Uterus (tissue), 3 donors: ENCODE measurements at regions not wholly inside any gene's neighbourhood (a gene's known extent, or its start where the extent isn't known, plus 50 kb on each side); places are given as distances from the start of the nearest gene placed in this dataset.
A peak's percentile ranks its signal among the peaks of the same experiment; 100 is the strongest.

Experiments used
- DNase-seq, 2 donors: peaks; one replicate each; pipeline ENCODE4 v3.0.0-alpha.2; 2019 to 2020
- H3K27ac ChIP-seq, 2 donors: fragments of 200-600 bp; sonication (generic); 1 replicate in 1 of 2; 2 replicates in 1 of 2; pipeline ENCODE4 v1.5.1; 2016 to 2018
- H3K27me3 ChIP-seq, 2 donors: fragments of 200-600 bp; sonication (generic); one replicate each; pipeline ENCODE4 v1.5.1; 2018 to 2019; ENCODE audit warnings: control low read depth in 1 of 2
- H3K36me3 ChIP-seq, 2 donors: fragments of 200-600 bp; sonication (generic); one replicate each; pipeline ENCODE4 v1.5.1; 2019; ENCODE audit warnings: control low read depth in 1 of 2
- H3K4me1 ChIP-seq, 2 donors: fragments of 200-600 bp; sonication (generic); one replicate each; pipeline ENCODE4 v1.5.1; 2018 to 2019; ENCODE audit warnings: control low read depth in 1 of 2
- H3K4me3 ChIP-seq, 2 donors: fragments of 200-600 bp; sonication (generic); 1 replicate in 1 of 2; 2 replicates in 1 of 2; pipeline ENCODE4 v1.5.1; 2018 to 2019; ENCODE audit warnings: mild to moderate bottlenecking in 1 of 2
- H3K9me3 ChIP-seq, 2 donors: fragments of 200-600 bp; sonication (generic); one replicate each; pipeline ENCODE4 v1.5.1; 2019; ENCODE audit warnings: control low read depth in 1 of 2
- POLR2A ChIP-seq, 2 donors: fragments of 450-650 bp; IDR thresholded peaks; one replicate each; pipeline ENCODE4 v1.6.1; 2016; ENCODE audit warnings: antibody characterized with exemption in 2 of 2, mild to moderate bottlenecking in 1 of 2, moderate library complexity in 1 of 2
- intact Hi-C: fragments of 100-400 bp; cut with DNase I; formaldehyde crosslinking; loops from one replicate; pipeline ENCODE4 v1.15.1; 2023; ENCODE audit warnings: low total_unique reads
- TF ChIP-seq, protein P1 (sequence below), 4 experiments: fragments of 200-600 bp in 2 of 4; fragments of 450-650 bp in 2 of 4; sonication (generic) in 2 of 4; IDR thresholded peaks; one replicate each; pipeline ENCODE4 v1.5.1; 2016 to 2019; ENCODE audit warnings: antibody characterized with exemption in 4 of 4, mild to moderate bottlenecking in 2 of 4, moderate library complexity in 1 of 4
- donor health status: DM: yes; HTN: yes; CAD: no.

DNA sequence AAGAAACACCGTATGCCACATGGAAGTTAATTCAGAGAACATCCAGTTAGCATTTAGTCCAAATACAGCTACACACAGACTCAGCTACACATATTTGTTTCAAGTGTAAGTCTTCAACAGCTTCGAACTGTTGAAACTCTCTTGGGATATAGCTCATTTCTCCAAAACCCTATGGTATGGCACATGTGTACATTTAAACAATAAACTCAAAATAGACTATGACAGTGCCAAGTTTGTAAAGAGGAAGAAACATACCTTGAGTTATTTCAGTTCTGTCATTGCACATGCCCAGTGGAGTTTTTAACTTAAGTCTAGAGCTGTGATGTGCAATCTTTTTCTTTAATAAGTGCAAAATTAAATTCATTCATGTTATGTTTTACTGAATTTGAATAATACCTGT, 155.1 kb upstream of the RAI14 start:
- H3K27ac ChIP-seq, result no peak overlapping the region

DNA sequence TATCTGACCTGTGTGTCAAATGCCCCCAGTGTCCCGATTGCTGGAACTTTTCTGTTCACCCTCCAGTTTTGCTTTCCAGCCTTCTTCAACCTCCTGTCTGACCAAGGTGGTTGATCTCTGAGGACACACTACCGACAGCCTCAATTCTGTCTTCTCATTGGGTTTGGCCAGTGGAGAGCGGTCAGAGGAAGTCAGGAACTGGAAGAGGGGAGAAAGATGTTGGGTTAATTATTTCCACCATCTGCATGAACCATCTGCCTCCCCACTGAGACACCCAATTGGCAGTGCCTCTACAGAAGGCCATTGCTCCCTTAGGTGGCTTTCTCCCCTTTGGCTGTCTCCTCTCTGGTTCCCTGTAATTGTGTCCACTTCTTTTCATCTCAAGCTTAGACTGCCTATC, 154.3 kb upstream of the RAI14 start:
- Histone ChIP-seq H3K27me3 (no peaks in the 10 kb centered on the region), H3K27ac (peak overlapping the region; percentile 69 to 73), H3K4me1 (peaks cover 20 to 26% of the 10 kb centered on the region in 2 donors), H3K4me3 (no peak overlapping the region), H3K36me3 (no peaks in the 10 kb centered on the region), H3K9me3 (no peaks in the 10 kb centered on the region)
- DNase-seq, result no peak
- intact Hi-C loops, result no loop called here
- TF ChIP-seq, protein P1, sequence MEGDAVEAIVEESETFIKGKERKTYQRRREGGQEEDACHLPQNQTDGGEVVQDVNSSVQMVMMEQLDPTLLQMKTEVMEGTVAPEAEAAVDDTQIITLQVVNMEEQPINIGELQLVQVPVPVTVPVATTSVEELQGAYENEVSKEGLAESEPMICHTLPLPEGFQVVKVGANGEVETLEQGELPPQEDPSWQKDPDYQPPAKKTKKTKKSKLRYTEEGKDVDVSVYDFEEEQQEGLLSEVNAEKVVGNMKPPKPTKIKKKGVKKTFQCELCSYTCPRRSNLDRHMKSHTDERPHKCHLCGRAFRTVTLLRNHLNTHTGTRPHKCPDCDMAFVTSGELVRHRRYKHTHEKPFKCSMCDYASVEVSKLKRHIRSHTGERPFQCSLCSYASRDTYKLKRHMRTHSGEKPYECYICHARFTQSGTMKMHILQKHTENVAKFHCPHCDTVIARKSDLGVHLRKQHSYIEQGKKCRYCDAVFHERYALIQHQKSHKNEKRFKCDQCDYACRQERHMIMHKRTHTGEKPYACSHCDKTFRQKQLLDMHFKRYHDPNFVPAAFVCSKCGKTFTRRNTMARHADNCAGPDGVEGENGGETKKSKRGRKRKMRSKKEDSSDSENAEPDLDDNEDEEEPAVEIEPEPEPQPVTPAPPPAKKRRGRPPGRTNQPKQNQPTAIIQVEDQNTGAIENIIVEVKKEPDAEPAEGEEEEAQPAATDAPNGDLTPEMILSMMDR (IDR thresholded peaks at IDR 0.05), result no peak
- TF ChIP-seq POLR2A (IDR thresholded peaks at IDR 0.05), result no peak

More for the DNA sequence above, 155.1 kb upstream of the RAI14 start:
- H3K4me3 ChIP-seq, result no peak overlapping the region
- TF ChIP-seq POLR2A (IDR thresholded peaks at IDR 0.05), result no peak
- TF ChIP-seq, protein P1 (IDR thresholded peaks at IDR 0.05), result no peak
- no peak for DNase-seq
- peaks cover 20 to 26% of the 10 kb centered on the region in 2 donors for H3K4me1 ChIP-seq
- intact Hi-C loops, result no loop called here
- no peaks in the 10 kb centered on the region for H3K36me3 ChIP-seq
- no peaks in the 10 kb centered on the region for H3K27me3 ChIP-seq
- H3K9me3 ChIP-seq, result no peaks in the 10 kb centered on the region

DNA sequence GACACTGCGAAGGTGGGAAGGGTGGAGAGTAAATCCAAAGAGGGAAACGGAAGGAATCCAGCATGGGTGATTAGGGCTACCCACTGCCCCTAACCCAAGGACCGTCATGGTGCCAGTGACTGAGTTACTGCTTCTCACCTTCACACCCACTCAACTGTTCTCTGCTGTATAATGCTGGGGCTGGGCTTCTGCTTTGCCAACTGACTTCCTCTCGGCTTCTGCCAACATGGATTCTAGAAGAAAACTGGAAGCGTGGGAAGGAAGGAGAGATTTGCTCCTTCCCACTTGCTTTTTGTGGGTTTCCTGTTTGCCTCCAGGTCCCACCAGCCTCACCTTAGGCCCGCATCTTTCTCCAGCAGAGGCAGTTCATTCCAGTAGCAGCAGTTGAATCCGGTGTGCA, 153.5 kb upstream of the RAI14 start:
- Histone ChIP-seq H3K4me1 (peaks cover 20 to 26% of the 10 kb centered on the region in 2 donors), H3K9me3 (no peaks in the 10 kb centered on the region), H3K27ac (peak overlapping the region; percentile 69 to 73), H3K27me3 (no peaks in the 10 kb centered on the region), H3K36me3 (no peaks in the 10 kb centered on the region), H3K4me3 (no peak overlapping the region)
- no peak for DNase-seq
- intact Hi-C loops, result no loop called here
- no peak for TF ChIP-seq POLR2A (IDR thresholded peaks at IDR 0.05)
- TF ChIP-seq, protein P1 (IDR thresholded peaks at IDR 0.05), result no peak

DNA sequence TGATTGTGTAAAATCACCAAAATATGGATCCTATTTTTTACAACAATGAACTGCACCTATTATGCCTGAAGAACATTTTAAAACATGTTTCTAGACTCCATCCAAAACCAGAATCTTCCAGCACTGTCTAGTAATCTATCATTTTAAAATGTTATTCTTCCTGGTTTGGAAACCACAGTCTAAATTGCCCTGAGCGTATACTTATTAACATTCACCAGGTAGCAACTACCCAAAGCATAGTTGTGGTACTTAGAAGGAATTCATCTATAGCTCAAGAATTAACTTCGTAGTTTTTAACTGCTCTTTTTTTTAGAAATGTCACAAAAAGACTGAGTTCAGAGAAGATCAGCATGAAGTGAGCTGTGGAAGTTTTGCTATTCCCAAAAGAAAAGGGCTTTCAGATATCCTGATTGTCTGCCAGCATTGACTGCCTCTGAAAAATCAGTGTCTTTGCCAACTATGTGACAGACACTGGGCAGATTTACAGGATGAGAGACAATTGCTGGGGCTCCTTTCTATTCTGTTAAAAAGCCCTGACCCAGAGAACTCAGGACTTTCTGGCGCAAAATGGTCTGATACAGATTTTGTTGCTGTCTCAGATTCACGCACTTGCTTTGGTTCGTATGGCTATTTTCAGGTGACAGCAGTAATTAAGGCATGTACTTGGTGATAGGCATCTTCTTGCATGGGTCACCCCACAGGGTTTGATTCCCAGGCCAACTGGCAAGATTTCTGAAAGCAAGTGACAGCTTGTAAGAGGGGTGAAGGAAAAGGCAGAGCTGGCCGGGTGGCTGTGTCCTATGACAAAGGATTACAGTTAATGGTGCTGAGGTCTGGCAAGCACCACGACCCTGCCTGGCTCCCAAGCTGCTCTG, 152.5 kb upstream of the RAI14 start:
- TF ChIP-seq POLR2A (IDR thresholded peaks at IDR 0.05), result no peak
- TF ChIP-seq, protein P1 (IDR thresholded peaks at IDR 0.05), result no peak
- intact Hi-C loops, result no loop called here
- Histone ChIP-seq H3K36me3 (no peaks in the 10 kb centered on the region), H3K27ac (peak overlapping the region; percentile 69 to 73), H3K4me1 (peaks cover 17 to 23% of the 10 kb centered on the region in 2 donors), H3K27me3 (no peaks in the 10 kb centered on the region), H3K9me3 (no peaks in the 10 kb centered on the region), H3K4me3 (no peak overlapping the region)
- DNase-seq, result no peak

DNA sequence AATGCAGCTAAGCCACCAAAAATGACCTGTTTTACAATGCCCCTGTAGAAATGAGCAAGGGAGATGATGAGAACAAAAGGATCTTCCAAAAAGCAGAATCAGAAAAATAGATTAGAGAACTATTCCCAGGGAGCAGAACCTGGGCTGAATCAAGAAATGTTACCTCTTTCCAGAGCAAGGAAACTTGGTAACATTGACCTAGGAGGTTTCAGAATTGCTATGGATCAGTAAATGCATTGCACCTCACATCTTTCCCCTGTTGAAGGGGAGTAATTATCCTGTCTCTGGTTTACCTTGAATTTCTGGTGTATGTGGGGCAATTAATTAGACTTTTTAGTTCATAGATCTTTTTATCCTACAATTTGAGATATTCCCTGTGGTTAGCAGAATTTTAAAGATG, 151.2 kb upstream of the RAI14 start:
- TF ChIP-seq, protein P1 (IDR thresholded peaks at IDR 0.05), result no peak
- Histone ChIP-seq H3K9me3 (no peaks in the 10 kb centered on the region), H3K4me1 (peaks cover 4 to 16% of the 10 kb centered on the region in 2 donors), H3K4me3 (no peak overlapping the region), H3K27ac (peak overlapping the region; percentile 69 to 73), H3K27me3 (no peaks in the 10 kb centered on the region), H3K36me3 (no peaks in the 10 kb centered on the region)
- no peak for DNase-seq
- intact Hi-C loops, result no loop called here
